Pulmonary artery endothelial cell (primary cell): ENCODE measurements at regions not wholly inside any gene's neighbourhood (a gene's known extent, or its start where the extent isn't known, plus 50 kb on each side); places are given as distances from the start of the nearest gene placed in this dataset.
"Not testable (repeated sequence)": the region's sequence is repeated elsewhere in the genome, so short reads cannot be mapped to it uniquely, and the experiment has no call there.

Source experiments
- DNase-seq: peaks from one replicate; pipeline ENCODE4 v3.0.0-alpha.2; 2011; ENCODE audit warnings: low read depth, low spot score

DNA sequence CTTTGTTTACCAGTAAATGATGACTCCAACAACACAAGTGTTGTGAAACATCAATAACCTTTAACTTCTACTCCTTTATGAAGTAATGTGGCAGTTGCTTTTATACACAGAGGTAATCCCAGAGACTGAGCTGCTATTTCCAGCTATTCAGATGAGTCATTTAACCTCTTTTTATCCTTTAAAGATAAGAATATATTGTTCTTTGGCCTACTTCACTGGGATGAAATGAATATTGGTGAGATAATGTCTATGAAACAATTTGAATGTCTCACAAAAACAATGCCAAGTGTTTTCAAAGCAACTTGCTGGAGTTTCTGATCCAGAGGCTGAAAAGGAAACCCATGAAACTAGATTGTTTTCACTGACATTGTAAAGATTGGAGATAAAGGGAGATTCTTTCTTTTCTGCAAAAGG lies 564.4 kb upstream of the LUZP2 start:
- no peak for DNase-seq

DNA sequence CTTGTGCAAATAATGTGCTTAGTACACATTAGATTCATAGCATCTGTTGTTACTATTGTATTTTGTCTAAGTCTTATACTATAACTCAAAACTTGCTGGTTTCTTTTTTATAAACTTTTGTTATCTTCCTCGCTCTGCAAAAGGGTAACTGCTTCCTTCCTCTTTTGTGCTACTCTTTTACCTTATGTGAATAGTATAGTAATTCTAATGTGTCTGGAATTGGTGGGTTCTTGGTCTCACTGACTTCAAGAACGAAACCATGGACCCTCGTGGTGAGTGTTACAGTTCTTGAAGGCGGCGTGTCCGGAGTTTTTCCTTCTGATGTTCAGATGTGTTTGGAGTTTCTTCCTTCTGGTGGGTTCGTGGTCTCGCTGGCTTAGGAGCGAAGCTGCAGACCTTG lies 563.1 kb upstream of the LUZP2 start:
- DNase-seq: no peak

DNA sequence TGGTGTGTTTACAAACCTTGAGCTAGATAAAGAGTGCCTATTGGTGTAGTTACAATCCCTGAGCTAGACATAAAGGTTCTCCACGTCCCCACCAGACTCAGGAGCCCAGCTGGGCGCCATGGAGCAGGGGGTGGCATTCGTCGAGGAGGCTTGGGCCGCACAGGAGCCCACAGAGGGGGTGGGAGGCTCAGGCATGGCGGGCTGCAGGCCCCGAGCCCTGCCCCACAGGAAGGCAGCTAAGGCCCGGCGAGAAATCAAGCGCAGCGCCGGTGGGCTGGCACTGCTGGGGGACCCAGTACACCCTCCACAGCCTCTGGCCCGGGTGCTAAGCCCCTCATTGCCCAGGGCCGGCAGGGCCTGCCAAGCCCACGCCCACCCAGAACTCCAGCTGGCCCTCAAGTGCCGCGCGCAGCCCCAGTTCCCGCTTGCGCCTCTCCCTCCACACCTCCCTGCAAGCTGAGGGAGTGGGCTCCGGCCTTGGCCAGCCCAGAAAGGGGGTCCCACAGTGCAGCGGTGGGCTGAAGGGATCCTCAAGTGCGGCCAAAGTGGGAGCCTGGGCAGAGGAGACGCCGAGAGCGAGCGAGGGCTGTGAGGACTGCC lies 562.1 kb upstream of the LUZP2 start:
- DNase-seq: not testable (repeated sequence)

- not testable (repeated sequence) for DNase-seq
Measured at GRCh38 chr11:23942117-23942815, 554.6 kb upstream of the LUZP2 start.

- DNase-seq: no peak
Measured at GRCh38 chr11:23944923-23945322, 551.9 kb upstream of the LUZP2 start.

- DNase-seq: no peak
Measured at GRCh38 chr11:23947883-23948282, 549.0 kb upstream of the LUZP2 start.

DNA sequence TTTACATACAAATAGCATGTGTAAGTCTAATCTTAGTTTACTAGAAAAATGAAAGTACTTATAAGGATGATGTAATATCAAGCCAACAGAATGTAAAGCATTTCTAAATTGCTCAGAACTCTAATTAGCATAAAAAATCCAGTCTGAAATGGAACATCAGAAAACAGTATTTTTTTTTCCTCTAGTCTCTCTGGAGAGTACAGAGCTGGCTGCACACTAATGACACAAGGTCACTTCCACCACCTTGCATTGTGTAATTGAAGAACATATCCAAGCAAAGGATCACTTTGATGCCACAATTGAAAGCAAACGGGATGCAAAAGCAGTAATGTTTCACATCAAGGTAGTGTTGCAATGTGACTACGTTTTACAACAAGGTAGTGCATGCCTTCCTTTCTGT lies 548.0 kb upstream of the LUZP2 start:
- no peak for DNase-seq

- DNase-seq: no peak
Measured at GRCh38 chr11:23953951-23954710, 542.7 kb upstream of the LUZP2 start.

DNA sequence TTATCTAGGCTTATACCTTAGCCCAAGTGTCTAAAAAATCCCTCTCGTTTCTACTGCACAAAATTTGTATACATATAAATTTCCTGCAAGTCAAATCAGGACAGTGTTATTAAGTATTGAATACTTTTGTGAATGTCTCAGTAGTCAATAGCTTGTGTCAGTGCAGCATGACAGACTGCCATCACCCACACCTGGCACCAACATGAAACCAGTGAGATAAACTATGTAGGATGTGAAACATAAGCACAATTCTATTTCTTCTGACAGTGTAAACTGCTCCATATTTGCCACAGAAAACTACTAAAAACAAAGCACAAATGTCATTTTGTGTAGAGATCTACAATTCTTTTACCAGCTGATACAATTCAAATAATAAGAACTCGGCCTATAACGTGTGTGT lies 542.1 kb upstream of the LUZP2 start:
- no peak for DNase-seq

DNA sequence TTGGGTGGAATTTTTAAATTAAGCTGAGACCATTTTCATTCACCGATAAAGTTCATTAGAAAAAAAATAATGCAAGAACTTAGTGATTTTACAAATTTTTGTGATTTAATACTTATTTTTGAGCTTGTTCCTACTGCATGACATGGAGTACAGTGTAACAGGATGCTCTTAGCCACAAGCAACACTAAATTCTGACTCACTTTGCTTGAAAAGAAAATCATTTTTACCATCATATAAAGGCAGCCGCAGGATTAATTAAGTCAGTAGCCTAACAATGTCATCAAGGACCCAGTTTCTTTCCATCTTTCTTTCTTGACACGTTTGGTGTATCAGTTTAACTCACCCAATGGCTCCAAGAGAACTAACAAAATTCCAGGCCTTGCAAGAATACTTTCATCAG lies 540.3 kb upstream of the LUZP2 start:
- DNase-seq: no peak

DNA sequence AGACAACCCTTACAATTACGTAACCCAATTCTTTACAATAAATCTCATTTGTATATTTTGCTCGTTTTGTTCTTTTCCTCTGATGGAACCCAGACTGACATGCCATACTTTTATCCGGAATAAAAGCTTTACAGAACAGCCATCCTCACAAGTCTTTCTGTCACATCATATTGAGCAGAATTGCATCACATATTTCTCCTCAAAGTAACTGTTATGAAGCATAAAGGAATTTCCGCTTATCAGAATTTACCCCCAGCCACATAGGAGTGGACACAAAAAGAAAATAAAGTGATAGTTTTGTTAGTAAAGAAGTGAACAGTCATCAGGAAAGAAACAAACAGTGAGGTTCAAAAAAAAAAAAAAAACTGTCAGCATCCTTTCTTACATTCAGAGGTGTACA lies 539.5 kb upstream of the LUZP2 start:
- no peak for DNase-seq

DNA sequence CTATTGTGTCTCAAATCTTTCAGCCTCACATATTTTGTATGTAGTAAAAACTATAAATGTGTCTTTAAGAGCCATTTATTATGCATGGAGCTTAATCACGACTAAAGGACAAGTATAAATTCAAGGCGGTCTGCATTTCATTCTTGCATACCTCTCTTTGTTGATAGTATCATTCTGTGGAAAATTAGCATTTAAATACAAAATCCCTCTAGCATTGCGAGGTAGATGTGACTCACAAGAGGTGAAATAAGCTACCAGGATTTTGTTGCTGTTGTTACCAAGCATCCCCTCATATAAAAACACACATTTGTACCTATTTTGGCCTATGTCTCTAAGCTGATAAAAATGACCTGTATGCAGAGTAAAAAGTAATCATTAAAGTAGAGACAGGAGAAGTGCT lies 537.4 kb upstream of the LUZP2 start:
- no peak for DNase-seq

- DNase-seq: no peak
Measured at GRCh38 chr11:23961503-23962338, 535.1 kb upstream of the LUZP2 start.

DNA sequence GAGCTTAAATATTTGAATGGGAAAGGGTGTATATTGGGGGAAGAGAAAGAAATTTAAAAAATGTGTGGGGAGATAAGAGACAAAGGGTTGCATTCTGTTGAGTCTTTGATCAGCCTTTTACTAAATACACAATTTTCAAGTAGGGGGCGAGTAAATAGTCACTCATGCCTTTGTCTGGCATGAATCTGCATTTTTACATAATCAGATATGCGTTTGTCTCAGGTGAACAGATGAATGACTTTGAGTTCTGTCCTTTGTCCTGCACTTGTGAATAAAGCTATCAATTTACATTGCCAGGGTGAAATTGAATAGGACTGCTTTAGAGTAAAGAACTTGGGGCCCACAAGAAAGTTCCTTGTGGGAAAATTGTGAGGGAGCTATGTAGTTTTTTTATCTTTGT lies 523.6 kb upstream of the LUZP2 start:
- DNase-seq: no peak

GRCh38 chr11:23974051-23974450 lies 522.8 kb upstream of the LUZP2 start:
- no peak for DNase-seq

GRCh38 chr11:23974601-23975000 lies 522.3 kb upstream of the LUZP2 start:
- no peak for DNase-seq

DNA sequence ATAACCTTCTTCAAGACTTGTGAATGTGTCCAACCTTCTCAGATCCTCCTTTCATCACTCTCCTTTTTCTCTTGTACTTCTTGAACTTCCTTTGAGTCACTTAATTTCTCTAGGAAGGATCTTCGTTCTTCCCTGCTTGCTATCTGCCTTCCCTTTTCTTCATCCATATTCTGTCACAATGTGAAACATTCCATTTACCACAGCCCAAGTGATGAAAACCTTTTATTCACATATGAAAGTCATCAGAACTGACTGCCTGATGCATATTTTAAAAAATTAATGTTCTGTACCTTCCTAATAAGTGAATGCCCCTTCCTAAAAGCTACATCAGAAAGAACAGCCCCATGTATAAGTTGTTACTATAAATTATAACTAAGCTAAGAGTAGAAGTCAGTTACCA lies 520.4 kb upstream of the LUZP2 start:
- no peak for DNase-seq

DNA sequence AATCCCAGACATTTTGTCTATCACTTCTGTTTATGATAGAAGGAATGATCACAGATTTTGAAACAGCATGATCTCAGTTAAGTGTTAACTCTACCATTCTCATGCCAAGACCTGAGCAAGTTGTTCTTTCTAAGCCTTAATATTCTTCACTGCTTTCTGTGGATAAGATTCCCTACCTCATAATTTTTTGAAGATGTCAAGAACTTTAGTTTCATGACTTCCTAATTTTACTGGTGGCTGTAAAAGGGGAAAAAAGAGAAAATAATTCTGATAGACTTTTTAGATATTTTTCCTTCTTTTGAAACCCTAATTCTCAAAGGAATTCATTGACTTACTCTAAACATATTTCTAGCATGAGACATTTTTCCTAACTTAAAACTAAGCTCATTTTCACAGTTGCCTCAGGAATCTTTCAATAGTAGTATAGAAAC lies 520.0 kb upstream of the LUZP2 start:
- no peak for DNase-seq

GRCh38 chr11:23988381-23989006 lies 508.4 kb upstream of the LUZP2 start:
- DNase-seq: no peak

DNA sequence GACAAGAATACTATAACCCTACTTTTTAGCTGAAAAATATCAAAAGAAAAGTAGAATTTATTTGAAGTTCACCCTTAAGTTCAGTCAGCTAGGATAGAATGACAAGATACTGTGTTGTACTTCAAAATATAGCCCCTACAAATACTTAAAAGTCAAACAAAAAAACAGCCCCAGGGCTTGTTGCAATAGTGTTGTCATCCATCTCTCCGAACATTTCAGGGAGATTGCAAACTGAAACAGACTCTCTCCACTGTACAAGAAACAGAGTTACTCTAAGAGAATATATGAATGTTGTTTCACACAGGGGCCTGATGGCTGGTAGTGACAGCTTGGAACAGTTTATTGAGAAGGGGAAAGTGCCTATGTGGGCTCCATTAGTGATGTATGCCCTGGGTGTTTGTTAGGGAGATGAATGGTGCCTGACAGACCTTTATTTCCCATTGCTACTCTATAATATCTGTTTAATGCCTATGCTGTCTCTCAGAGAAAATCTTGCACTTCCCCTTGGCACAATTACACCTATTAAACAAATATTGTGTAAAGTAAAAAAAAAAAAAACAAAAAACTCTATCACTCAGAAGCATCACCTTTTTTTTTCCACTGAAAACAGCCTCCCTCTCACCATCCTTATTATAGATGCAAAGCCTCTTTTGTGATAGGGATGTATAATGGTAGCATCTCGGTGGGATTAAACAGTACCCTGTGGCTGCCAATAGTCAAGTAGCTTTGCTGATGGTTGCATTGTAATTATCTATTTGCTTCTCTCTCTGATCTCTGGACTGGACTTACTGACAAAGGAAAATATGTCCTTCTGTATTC lies 506.3 kb upstream of the LUZP2 start:
- no peak for DNase-seq

DNA sequence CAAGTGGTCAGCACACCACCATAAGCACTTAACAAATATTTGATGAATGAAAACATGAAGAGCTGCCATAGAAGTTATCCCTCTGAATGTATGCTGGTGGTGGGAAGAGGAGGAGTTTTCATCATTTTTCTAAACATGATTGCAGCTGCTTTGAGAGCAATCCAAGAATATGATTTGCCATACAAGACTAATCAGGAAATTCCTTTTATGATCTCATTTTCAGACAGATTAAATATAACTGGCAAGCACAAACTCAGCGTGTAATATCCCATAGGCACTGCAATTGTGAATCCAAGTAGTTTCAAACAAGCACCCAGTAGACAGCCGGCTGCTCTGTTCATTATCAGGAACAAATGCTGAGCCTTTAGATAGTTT lies 505.7 kb upstream of the LUZP2 start:
- no peak for DNase-seq
